Stimulated activated effector memory CD8-positive, alpha-beta T cell treated with anti-CD3 and anti-CD28 coated beads, Interleukin-12 subunit alpha, Interleukin-12 subunit beta, amount 100 ng/mL, for 72 hours (primary cell): ENCODE measurements at regions not wholly inside any gene's neighbourhood (a gene's known extent, or its start where the extent isn't known, plus 50 kb on each side); places are given as distances from the start of the nearest gene placed in this dataset.

Experiments
- ATAC-seq: fragments of 150-1000 bp; cut with Tn5 transposase; 2 replicates; pipeline ENCODE4 v1.10.0; 2021
- DNase-seq, 2 donors: peaks; one replicate each; pipeline ENCODE4 v3.0.0; 2021 to 2022; ENCODE audit warnings: low spot score in 2 of 2
- H3K27ac Mint-ChIP-seq: one replicate; pipeline ENCODE4 v1.8.0; 2022; ENCODE audit warnings: mild to moderate bottlenecking, mixed read lengths
- H3K36me3 Mint-ChIP-seq: one replicate; pipeline ENCODE4 v1.8.0; 2022; ENCODE audit warnings: mild to moderate bottlenecking, mixed read lengths
- H3K4me1 Mint-ChIP-seq: one replicate; pipeline ENCODE4 v1.8.0; 2022; ENCODE audit warnings: mixed read lengths
- H3K4me3 Mint-ChIP-seq: one replicate; pipeline ENCODE4 v1.8.0; 2022; ENCODE audit warnings: mild to moderate bottlenecking, mixed read lengths
- H3K9me3 Mint-ChIP-seq: one replicate; pipeline ENCODE4 v1.8.0; 2022; ENCODE audit warnings: mixed read lengths

DNA sequence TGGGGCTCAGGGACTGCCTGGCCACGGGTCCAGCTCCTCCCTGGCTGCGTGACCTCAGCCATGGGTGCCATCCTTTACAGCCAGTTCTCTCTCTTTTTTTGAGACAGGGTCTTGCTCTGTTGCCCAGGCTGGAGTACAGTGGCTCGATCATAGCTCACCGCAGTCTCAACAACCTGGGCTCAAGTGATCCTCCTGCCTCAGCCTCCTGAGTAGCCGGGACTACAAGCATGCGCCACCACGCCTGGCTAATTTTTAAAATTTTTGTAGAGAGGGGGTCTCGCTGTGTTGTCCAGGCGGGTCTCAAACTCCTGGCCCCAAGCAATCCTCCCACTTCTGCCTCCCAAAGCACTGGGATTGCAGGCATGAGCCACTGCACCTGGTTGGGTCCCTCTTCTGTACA is 75.4 kb downstream of the PTPRS start:
- Mint-ChIP-seq H3K4me1 (no peaks in the 10 kb centered on the region), H3K4me3 (no peak overlapping the region), H3K36me3 (no peaks in the 10 kb centered on the region), H3K27ac (no peak overlapping the region), H3K9me3 (no peaks in the 10 kb centered on the region)
- no peak for DNase-seq
- ATAC-seq, result no peak

- Mint-ChIP-seq H3K4me1 (no peaks in the 10 kb centered on the region), H3K4me3 (no peak overlapping the region), H3K9me3 (no peaks in the 10 kb centered on the region), H3K27ac (no peak overlapping the region), H3K36me3 (no peaks in the 10 kb centered on the region)
- ATAC-seq (no peak), DNase-seq (no peak)
Observed at GRCh38 chr19:5264453-5264852, 76.2 kb downstream of the PTPRS start.

- Mint-ChIP-seq H3K36me3 (no peaks in the 10 kb centered on the region), H3K9me3 (no peaks in the 10 kb centered on the region), H3K4me3 (no peak overlapping the region), H3K4me1 (no peaks in the 10 kb centered on the region), H3K27ac (no peak overlapping the region)
- ATAC-seq (no peak), DNase-seq (no peak)
Observed at GRCh38 chr19:5263615-5264014, 77.0 kb downstream of the PTPRS start.

DNA sequence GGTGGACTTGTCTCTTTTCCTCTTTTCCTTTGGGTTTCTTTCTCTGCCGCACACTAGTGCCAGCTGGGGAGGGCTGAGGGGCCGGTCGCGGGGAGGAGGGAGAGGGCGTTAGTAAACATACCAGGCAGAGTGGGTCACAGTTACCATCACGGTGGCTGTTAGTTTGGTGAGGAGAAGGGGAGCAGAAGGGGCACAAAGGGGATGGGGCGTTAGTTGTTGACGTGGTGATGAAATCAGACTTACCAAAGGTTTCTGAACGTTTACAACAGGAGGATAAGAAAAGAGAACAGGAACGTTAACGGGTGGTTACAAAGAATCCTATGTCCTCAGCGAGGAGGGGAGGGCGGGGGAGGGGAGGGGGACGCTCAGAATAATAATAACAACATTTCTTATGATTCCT is 77.9 kb downstream of the PTPRS start:
- Mint-ChIP-seq H3K9me3 (no peaks in the 10 kb centered on the region), H3K36me3 (no peaks in the 10 kb centered on the region), H3K4me1 (no peaks in the 10 kb centered on the region), H3K4me3 (no peak overlapping the region), H3K27ac (no peak overlapping the region)
- ATAC-seq (no peak), DNase-seq (no peak)

DNA sequence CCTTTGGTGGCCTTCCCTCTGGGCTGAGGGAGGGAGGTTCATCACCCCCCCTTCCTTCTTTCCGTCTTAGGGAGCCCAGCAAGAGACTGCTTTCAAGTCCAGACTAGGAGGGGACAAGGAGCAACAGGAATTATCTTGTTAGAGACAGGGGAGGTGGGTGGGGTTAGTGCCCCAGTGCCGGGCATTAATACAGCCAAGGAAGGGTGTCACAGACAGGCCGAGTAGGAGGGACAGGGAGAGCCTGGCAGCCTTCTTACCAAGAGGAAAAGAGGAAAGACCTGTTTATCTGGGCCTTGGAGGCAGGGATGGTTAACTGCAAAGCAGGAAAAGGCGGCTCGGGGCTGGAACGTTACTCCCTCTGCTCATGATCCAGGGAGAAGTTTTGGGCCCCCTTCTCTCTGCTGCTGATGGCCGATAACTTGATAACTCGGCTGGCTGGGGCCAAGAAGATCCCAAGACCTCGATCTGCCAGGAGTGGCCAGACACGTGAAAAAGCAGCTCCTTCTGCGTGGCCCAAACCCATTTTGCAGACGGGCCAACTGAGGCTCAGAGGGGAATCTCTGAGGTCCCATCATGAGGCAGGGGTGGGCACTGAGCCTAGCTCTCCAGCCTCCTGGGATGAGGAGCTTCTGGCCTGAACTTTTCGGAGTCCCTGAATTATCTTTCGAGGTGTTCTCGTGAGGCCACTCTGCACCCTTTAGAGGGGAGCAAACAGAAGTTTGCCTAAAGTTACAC is 79.3 kb downstream of the PTPRS start:
- Mint-ChIP-seq H3K4me3 (no peak overlapping the region), H3K4me1 (no peaks in the 10 kb centered on the region), H3K36me3 (no peaks in the 10 kb centered on the region), H3K9me3 (no peaks in the 10 kb centered on the region), H3K27ac (no peak overlapping the region)
- ATAC-seq (no peak), DNase-seq (no peak)

DNA sequence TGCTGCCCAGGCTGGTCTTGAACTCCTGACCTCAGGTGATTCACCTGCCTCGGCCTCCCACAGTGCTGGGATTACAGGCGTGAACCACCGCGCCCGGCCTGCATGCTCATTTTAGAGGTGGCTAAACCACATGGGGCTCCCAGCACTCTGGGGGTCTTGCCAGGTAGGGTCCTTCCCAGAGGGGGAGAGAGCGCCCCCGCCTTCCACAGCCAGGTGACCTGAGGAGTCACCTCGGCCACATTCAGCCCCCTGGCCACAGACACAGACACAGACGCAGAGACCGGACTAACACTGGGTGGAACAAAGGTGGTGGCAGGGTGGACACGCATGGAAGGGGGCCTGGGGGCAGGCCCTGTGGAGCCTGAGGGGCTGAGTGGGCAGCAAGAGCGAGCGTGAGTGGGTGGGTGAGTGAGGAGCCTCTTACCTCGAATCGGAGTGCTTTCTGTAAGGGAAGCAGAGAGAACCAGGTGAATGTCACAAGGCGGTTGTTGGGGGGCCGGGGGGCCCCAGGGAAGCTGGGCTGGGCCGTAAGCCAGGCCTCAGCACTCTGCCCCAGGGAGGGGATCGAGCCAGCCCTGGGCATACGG is 80.1 kb downstream of the PTPRS start:
- H3K27ac Mint-ChIP-seq, result no peak overlapping the region
- peaks cover under 1% of the 10 kb centered on the region for H3K9me3 Mint-ChIP-seq
- H3K4me1 Mint-ChIP-seq, result no peaks in the 10 kb centered on the region
- ATAC-seq (no peak), DNase-seq (no peak)
- no peak overlapping the region for H3K4me3 Mint-ChIP-seq
- no peaks in the 10 kb centered on the region for H3K36me3 Mint-ChIP-seq

- DNase-seq, result no peak
- H3K4me1 Mint-ChIP-seq, result no peaks in the 10 kb centered on the region
- no peak for ATAC-seq
- peaks cover 5% of the 10 kb centered on the region for H3K9me3 Mint-ChIP-seq
- no peak overlapping the region for H3K27ac Mint-ChIP-seq
- no peaks in the 10 kb centered on the region for H3K36me3 Mint-ChIP-seq
- H3K4me3 Mint-ChIP-seq, result no peak overlapping the region
Observed at GRCh38 chr19:5259750-5260149, 80.9 kb downstream of the PTPRS start.

DNA sequence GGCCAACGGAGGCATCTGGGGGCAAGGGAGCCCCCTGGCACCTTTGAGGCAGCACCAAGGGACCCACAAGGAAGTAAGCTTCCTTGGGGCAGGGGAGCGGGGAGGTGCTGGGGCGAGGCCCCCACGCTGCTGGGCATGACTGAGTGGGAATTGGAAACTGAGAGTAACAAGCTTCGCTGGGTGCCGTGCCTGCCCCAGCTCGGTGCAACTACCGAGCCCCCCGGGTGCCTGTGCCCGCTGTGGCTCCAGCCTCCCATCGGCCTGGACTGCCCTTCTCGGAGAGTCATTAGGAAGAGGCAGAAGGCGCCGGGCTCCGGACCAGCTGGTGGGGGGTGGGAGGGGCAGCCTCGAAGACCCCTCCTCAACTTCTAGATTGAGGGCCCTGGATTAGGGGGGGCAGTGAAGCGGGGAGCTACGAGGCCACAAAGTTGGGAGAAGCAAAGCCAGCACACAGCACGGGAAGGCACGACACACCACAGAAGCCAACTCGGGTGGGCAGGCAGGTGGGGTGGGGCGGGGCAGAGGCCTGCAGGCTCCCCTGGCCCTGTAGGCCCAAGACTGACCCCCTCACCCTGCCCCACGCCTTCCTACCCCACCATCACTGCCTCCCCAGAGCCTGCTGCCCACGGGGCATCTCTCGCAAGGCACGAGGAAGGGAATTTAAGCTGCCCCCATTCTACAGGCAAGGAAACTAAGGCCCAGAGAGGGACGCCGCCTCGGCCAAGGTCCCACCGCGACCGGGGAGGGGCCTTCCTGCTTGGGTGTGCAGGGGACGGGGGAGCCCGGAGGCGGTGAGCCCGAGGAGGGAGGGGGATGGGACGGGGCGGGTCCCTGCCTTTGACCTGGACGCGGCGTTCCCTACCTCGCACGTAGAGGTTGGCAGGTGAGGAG is 83.2 kb downstream of the PTPRS start:
- H3K27ac Mint-ChIP-seq, result no peak overlapping the region
- H3K9me3 Mint-ChIP-seq, result peaks cover 10% of the 10 kb centered on the region
- no peak overlapping the region for H3K4me3 Mint-ChIP-seq
- DNase-seq (no peak), ATAC-seq (no peak)
- no peaks in the 10 kb centered on the region for H3K36me3 Mint-ChIP-seq
- no peaks in the 10 kb centered on the region for H3K4me1 Mint-ChIP-seq

- H3K27ac Mint-ChIP-seq, result no peak overlapping the region
- H3K9me3 Mint-ChIP-seq, result peaks cover 10% of the 10 kb centered on the region
Observed at GRCh38 chr19:5255602-5256231, 84.9 kb downstream of the PTPRS start.

DNA sequence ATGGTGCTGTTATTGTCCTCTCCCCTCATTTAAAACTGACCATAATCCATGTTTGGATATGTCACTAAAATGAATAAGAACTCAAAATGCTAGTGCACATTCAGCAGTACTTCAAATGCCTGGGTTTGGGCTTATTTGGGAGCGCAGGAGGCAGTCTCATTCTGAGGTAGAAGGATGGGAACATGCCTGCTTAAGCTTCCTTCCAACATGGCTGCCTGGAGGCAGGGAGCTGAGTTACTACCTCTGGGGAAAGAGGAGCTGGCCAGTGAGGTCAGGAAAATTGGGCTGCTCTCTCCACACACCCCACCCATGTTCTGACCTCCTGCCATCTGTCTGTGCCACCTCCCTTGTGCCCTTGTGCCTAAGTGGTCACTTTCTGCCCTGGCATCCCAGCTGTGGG is 85.7 kb downstream of the PTPRS start:
- Mint-ChIP-seq H3K9me3 (peaks cover 10% of the 10 kb centered on the region), H3K27ac (no peak overlapping the region), H3K36me3 (no peaks in the 10 kb centered on the region), H3K4me1 (no peaks in the 10 kb centered on the region), H3K4me3 (no peak overlapping the region)
- ATAC-seq (no peak), DNase-seq (no peak)

More at GRCh38 chr19:5255602-5256231, 84.9 kb downstream of the PTPRS start:
- DNase-seq (no peak), ATAC-seq (no peak)
- Mint-ChIP-seq H3K4me1 (no peaks in the 10 kb centered on the region), H3K4me3 (no peak overlapping the region), H3K36me3 (no peaks in the 10 kb centered on the region)

- Mint-ChIP-seq H3K36me3 (no peaks in the 10 kb centered on the region), H3K9me3 (peaks cover 10% of the 10 kb centered on the region), H3K27ac (no peak overlapping the region), H3K4me1 (no peaks in the 10 kb centered on the region), H3K4me3 (no peak overlapping the region)
- DNase-seq, result no peak
- no peak for ATAC-seq
Observed at GRCh38 chr19:5254543-5254942, 86.1 kb downstream of the PTPRS start.

DNA sequence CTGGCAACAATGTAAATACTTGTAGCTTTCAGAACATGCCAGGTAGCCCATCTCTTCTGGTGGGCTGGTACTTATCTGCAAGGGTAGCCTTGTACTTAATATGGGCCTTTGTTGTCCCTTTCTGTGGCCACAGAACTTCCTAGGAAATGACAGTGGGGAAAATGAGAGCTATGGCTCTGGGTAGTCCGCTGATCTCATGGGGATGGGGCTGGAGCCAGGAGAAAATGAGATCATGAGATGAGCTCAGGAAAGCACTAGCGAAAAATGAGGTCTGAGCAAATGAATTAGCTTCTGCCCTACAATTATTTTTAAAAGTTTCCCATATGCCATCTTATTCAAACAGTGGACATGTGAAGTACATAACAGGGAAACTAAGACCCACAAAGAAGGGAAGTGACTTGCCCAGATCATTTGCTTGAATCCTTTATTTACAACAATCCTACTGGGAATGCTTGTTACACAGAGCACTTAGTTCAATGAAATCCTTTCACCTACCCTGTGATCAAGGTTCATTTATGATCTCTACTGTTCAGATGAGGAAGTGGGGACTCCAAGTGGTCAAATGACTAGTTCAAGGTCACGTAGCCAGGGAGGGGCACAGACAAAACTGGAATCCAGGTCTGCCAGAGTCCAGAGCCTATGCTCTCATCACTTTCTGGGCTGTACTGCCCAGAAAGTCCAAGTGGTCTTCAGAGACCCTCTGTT is 87.1 kb downstream of the PTPRS start:
- no peak overlapping the region for H3K27ac Mint-ChIP-seq
- H3K9me3 Mint-ChIP-seq, result peaks cover 10% of the 10 kb centered on the region
- DNase-seq, result no peak
- no peak for ATAC-seq
- H3K4me3 Mint-ChIP-seq, result no peak overlapping the region
- H3K36me3 Mint-ChIP-seq, result no peaks in the 10 kb centered on the region
- no peaks in the 10 kb centered on the region for H3K4me1 Mint-ChIP-seq

DNA sequence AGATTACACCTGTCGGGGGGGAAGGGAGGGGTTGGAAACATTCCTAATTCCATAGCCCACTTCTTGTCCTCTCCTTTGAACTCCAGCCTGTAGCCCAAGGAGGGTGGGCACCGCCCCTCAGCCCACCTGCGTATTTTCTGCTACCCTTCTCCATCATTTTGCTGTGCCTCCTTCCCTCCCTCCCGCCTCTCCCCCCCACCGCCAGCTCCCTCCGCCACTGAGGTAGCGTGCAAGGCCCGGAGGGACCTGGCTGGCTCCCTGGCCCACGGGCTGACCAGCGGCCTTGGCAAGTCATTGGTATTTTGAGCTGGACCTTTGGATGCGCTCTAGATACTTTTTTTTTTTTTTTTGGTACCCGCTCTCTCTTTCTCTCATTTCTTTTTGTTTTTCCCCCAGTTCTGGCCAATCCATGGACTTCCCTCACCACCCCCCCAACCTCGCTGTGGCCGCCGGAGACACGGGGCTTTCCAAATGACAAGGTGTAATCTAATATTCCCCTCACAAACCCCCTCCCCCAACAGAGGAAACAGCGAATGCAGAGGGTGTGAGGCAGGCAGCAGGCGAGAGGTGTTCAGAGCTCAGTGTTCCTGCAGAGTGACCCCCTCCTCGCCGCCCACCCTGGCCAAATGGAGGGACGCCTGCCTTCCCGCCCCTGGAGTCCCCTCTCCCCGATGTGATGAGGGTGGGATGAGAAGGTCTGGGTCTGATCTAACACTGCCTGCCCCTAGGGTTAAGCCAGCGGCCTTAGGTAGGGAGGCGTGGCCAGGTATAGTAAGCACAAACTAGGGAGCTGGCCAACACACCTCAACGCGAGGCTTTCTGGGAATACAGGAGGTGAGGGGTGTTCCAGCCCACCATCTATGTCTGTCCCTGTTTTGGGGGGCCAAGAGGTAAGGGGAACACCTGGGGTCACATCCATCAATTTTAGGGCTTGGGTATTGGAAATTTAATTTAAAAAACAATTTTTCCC is 89.2 kb downstream of the PTPRS start:
- H3K9me3 Mint-ChIP-seq, result peaks cover 10% of the 10 kb centered on the region
- no peaks in the 10 kb centered on the region for H3K36me3 Mint-ChIP-seq
- no peak overlapping the region for H3K27ac Mint-ChIP-seq
- no peaks in the 10 kb centered on the region for H3K4me1 Mint-ChIP-seq
- H3K4me3 Mint-ChIP-seq, result no peak overlapping the region
- ATAC-seq (no peak), DNase-seq (no peak)

- no peak for ATAC-seq
Observed at GRCh38 chr19:5250127-5250659, 90.4 kb downstream of the PTPRS start.

More at GRCh38 chr19:5250127-5250659, 90.4 kb downstream of the PTPRS start:
- H3K4me1 Mint-ChIP-seq, result no peaks in the 10 kb centered on the region
- DNase-seq, result no peak
- H3K27ac Mint-ChIP-seq, result no peak overlapping the region
- peaks cover 7% of the 10 kb centered on the region for H3K9me3 Mint-ChIP-seq
- H3K36me3 Mint-ChIP-seq, result no peaks in the 10 kb centered on the region
- no peak overlapping the region for H3K4me3 Mint-ChIP-seq
